Thyroid gland (tissue), 4 donors: ENCODE measurements at regions not wholly inside any gene's neighbourhood (a gene's known extent, or its start where the extent isn't known, plus 50 kb on each side); places are given as distances from the start of the nearest gene placed in this dataset.
"Not testable (repeated sequence)": the region's sequence is repeated elsewhere in the genome, so short reads cannot be mapped to it uniquely, and the experiment has no call there.

Experiments used
- DNase-seq, 2 donors: peaks; one replicate each; pipeline ENCODE4 v3.0.0-alpha.2; 2019
- H3K27ac ChIP-seq, 3 donors: fragments of 200-600 bp; sonication (generic); 1 replicate in 2 of 3; 2 replicates in 1 of 3; pipeline ENCODE4 v1.5.1; 2016 to 2019; ENCODE audit warnings: mild to moderate bottlenecking in 1 of 3, moderate library complexity in 1 of 3
- H3K27me3 ChIP-seq: fragments of 200-600 bp; sonication (generic); one replicate; pipeline ENCODE4 v1.5.1; 2019
- H3K36me3 ChIP-seq, 2 donors: fragments of 200-600 bp; sonication (generic); one replicate each; pipeline ENCODE4 v1.5.1; 2016 to 2019
- H3K4me1 ChIP-seq, 2 donors: fragments of 200-600 bp; sonication (generic); one replicate each; pipeline ENCODE4 v1.5.1; 2017 to 2019
- H3K4me3 ChIP-seq, 3 donors: fragments of 200-600 bp; sonication (generic); replicated peaks in 1 of 3; 1 replicate in 2 of 3; 2 replicates in 1 of 3; pipeline ENCODE4 v1.5.1; 2016; ENCODE audit warnings: mild to moderate bottlenecking in 1 of 3
- H3K9me3 ChIP-seq: fragments of 200-600 bp; sonication (generic); one replicate; pipeline ENCODE4 v1.5.1; 2017
- POLR2A ChIP-seq, 2 donors: fragments of 450-650 bp; IDR thresholded peaks; one replicate each; pipeline ENCODE4 v1.6.1; 2017; ENCODE audit warnings: antibody characterized with exemption in 2 of 2, mild to moderate bottlenecking in 2 of 2, moderate library complexity in 1 of 2
- WGBS, 2 donors: methylation state at CpG; one replicate each; pipeline ENCODE4 v1.1.5; 2017; 5-methylcytosine and 5-hydroxymethylcytosine counted together
- intact Hi-C: fragments of 100-400 bp; cut with DNase I; formaldehyde crosslinking; loops from one replicate; pipeline ENCODE4 v1.15.1; 2023
- TF ChIP-seq, protein P1 (sequence below), 6 experiments: fragments of 200-600 bp in 3 of 6; fragments of 450-650 bp in 3 of 6; sonication (generic) in 3 of 6; IDR thresholded peaks; one replicate each; pipeline ENCODE4 v1.5.1; 2016 to 2019; ENCODE audit warnings: antibody characterized with exemption in 6 of 6, mild to moderate bottlenecking in 2 of 6, inconsistent platforms in 1 of 6, moderate library complexity in 1 of 6

- no peaks in the 10 kb centered on the region for H3K9me3 ChIP-seq
- TF ChIP-seq, protein P1, sequence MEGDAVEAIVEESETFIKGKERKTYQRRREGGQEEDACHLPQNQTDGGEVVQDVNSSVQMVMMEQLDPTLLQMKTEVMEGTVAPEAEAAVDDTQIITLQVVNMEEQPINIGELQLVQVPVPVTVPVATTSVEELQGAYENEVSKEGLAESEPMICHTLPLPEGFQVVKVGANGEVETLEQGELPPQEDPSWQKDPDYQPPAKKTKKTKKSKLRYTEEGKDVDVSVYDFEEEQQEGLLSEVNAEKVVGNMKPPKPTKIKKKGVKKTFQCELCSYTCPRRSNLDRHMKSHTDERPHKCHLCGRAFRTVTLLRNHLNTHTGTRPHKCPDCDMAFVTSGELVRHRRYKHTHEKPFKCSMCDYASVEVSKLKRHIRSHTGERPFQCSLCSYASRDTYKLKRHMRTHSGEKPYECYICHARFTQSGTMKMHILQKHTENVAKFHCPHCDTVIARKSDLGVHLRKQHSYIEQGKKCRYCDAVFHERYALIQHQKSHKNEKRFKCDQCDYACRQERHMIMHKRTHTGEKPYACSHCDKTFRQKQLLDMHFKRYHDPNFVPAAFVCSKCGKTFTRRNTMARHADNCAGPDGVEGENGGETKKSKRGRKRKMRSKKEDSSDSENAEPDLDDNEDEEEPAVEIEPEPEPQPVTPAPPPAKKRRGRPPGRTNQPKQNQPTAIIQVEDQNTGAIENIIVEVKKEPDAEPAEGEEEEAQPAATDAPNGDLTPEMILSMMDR (IDR thresholded peaks at IDR 0.05), result no peak
- TF ChIP-seq POLR2A (IDR thresholded peaks at IDR 0.05), result no peak
- H3K36me3 ChIP-seq, result no peaks in the 10 kb centered on the region
- intact Hi-C loops, result no loop called here
- DNase-seq, result no peak
- no peak overlapping the region for H3K4me3 ChIP-seq
- H3K4me1 ChIP-seq, result peaks cover 0 to 5% of the 10 kb centered on the region in 2 donors
- H3K27ac ChIP-seq, result no peak overlapping the region
- no peaks in the 10 kb centered on the region for H3K27me3 ChIP-seq
These were observed 82.7 kb upstream of the CXXC4 start for GRCh38 chr4:104577405-104577804.

- H3K27me3 ChIP-seq, H3K27ac ChIP-seq, H3K9me3 ChIP-seq, H3K4me1 ChIP-seq, intact Hi-C loops, H3K4me3 ChIP-seq, DNase-seq, H3K36me3 ChIP-seq: not testable (repeated sequence)
- WGBS, 2 donors, result 92 to 93% methylated on average over 11 to 13 of the region's 16 CpGs
These were observed 86.8 kb upstream of the CXXC4 start for GRCh38 chr4:104581476-104581875.

GRCh38 chr4:104582056-104582455 is 87.4 kb upstream of the CXXC4 start:
- H3K4me1 ChIP-seq, H3K36me3 ChIP-seq, H3K9me3 ChIP-seq, H3K4me3 ChIP-seq, H3K27ac ChIP-seq, DNase-seq, H3K27me3 ChIP-seq, intact Hi-C loops: not testable (repeated sequence)
- 91% methylated on average over 13 of the region's 27 CpGs; no CpG with 5 or more reads in 1 of the 2 donors for WGBS, 2 donors

GRCh38 chr4:104589264-104589868 is 94.7 kb upstream of the CXXC4 start:
- intact Hi-C loops, result no loop called here
- Histone ChIP-seq H3K4me1 (no peaks in the 10 kb centered on the region), H3K27ac (no peak overlapping the region), H3K36me3 (no peaks in the 10 kb centered on the region), H3K27me3 (no peaks in the 10 kb centered on the region), H3K9me3 (no peaks in the 10 kb centered on the region), H3K4me3 (no peak overlapping the region)
- no peak for DNase-seq
- no peak for TF ChIP-seq POLR2A (IDR thresholded peaks at IDR 0.05)
- TF ChIP-seq, protein P1 (IDR thresholded peaks at IDR 0.05), result no peak
- 89 to 91% methylated on average over 1 of the region's 1 CpG for WGBS, 2 donors

DNA sequence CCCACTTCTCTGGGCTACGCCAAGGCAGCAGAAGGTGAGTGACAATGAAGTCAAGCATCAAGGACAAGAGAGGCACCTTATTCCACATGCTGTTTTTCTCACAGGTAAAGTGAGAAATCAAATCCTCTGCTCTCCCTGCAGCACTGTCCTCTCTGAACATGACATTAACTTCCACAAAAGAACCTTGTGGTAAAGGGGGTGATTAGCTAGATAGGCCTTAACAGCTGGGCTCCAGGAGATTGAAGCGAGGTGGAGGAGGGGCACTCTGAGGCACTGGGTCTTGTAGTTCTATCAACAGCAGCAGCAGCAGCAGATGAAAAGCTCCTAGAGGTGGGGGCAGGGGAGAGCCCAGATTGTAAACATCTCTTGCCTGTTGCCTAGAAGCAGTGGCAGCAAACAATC is 96.8 kb upstream of the CXXC4 start:
- DNase-seq, result no peak
- 81 to 84% methylated on average over 2 of the region's 2 CpGs for WGBS, 2 donors

DNA sequence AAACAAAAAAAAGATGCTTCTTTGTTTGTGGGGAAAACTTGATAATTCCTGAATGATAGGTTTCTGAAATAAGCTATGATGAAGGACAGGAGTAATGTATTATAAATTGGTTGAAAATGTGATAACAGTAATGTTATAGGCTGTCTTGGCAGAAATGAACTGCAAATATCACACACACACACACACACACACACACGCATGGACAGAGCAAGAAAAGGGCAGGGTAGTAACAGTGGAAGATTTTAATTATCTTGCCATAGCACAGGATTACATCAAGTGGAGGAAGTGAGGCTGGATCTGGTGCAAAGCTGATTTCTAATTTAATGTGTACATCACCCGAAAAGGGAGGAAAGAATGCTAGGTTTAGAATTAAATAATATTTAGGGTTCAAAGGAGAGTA is 97.5 kb upstream of the CXXC4 start:
- no peak overlapping the region for H3K4me3 ChIP-seq
- no peaks in the 10 kb centered on the region for H3K4me1 ChIP-seq
- intact Hi-C loops, result no loop called here
- no peaks in the 10 kb centered on the region for H3K27me3 ChIP-seq
- 85 to 93% methylated on average over 2 of the region's 2 CpGs for WGBS, 2 donors
- H3K9me3 ChIP-seq, result no peaks in the 10 kb centered on the region
- DNase-seq, result no peak
- H3K27ac ChIP-seq, result no peak overlapping the region
- no peaks in the 10 kb centered on the region for H3K36me3 ChIP-seq
- no peak for TF ChIP-seq POLR2A (IDR thresholded peaks at IDR 0.05)
- TF ChIP-seq, protein P1 (IDR thresholded peaks at IDR 0.05), result no peak

More for the DNA sequence above, 96.8 kb upstream of the CXXC4 start:
- no peak overlapping the region for H3K4me3 ChIP-seq
- intact Hi-C loops, result no loop called here
- H3K27me3 ChIP-seq, result no peaks in the 10 kb centered on the region
- H3K4me1 ChIP-seq, result no peaks in the 10 kb centered on the region
- H3K27ac ChIP-seq, result no peak overlapping the region
- no peaks in the 10 kb centered on the region for H3K9me3 ChIP-seq
- no peaks in the 10 kb centered on the region for H3K36me3 ChIP-seq
- TF ChIP-seq, protein P1 (IDR thresholded peaks at IDR 0.05), result no peak
- no peak for TF ChIP-seq POLR2A (IDR thresholded peaks at IDR 0.05)
